ENCODE measurements at regions not wholly inside any gene's neighbourhood (a gene's known extent, or its start where the extent isn't known, plus 50 kb on each side); places are given as distances from the start of the nearest gene placed in this dataset.

- TF ChIP-seq CTCF (IDR thresholded peaks at IDR 0.05) (no peak), POLR2A (IDR thresholded peaks at IDR 0.05) (no peak)
These were observed 262.0 kb downstream of the HTR1A start for GRCh38 chr5:63700241-63700640.
